ENCODE measurements at regions not wholly inside any gene's neighbourhood (a gene's known extent, or its start where the extent isn't known, plus 50 kb on each side); places are given as distances from the start of the nearest gene placed in this dataset.

- Histone ChIP-seq H4K20me1 (ENCODE audit: insufficient read depth, low read length) (no peaks in the 10 kb centered on the region), H3K27ac (ENCODE audit: low read depth, low read length) (no peak overlapping the region), H3K4me3 (ENCODE audit: insufficient read depth, low read length) (no peak overlapping the region), H3K36me3 (ENCODE audit: insufficient read depth, low read length) (no peaks in the 10 kb centered on the region), H3K4me2 (ENCODE audit: insufficient read depth, low read length) (no peak overlapping the region), H3K4me1 (ENCODE audit: insufficient read depth, low read length) (peaks cover 5% of the 10 kb centered on the region), H3K9me3 (ENCODE audit: low read depth, low read length) (no peaks in the 10 kb centered on the region), H3K27me3 (ENCODE audit: insufficient read depth, low read length) (no peaks in the 10 kb centered on the region), H2AFZ (ENCODE audit: low read length) (no peak overlapping the region), H3K79me2 (ENCODE audit: insufficient read depth, low read length) (no peaks in the 10 kb centered on the region)
- no peak for DNase-seq (ENCODE audit: insufficient read length, low spot score, missing footprints)
- no peak for TF ChIP-seq CTCF (IDR thresholded peaks at IDR 0.05; ENCODE audit: extremely low read depth, low read depth, low read length)
Measured at GRCh38 chr13:33479105-33479504, 193.6 kb upstream of the STARD13 start.

GRCh38 chr13:33480561-33480960 is 195.0 kb upstream of the STARD13 start:
- peaks cover 5% of the 10 kb centered on the region for H3K4me1 ChIP-seq (ENCODE audit: insufficient read depth, low read length)
- no peaks in the 10 kb centered on the region for H3K79me2 ChIP-seq (ENCODE audit: insufficient read depth, low read length)
- H2AFZ ChIP-seq (ENCODE audit: low read length): no peak overlapping the region
- no peak for TF ChIP-seq CTCF (IDR thresholded peaks at IDR 0.05; ENCODE audit: extremely low read depth, low read depth, low read length)
- no peaks in the 10 kb centered on the region for H3K27me3 ChIP-seq (ENCODE audit: insufficient read depth, low read length)
- H3K4me2 ChIP-seq (ENCODE audit: insufficient read depth, low read length): no peak overlapping the region
- no peaks in the 10 kb centered on the region for H3K9me3 ChIP-seq (ENCODE audit: low read depth, low read length)
- no peak overlapping the region for H3K4me3 ChIP-seq (ENCODE audit: insufficient read depth, low read length)
- DNase-seq (ENCODE audit: insufficient read length, low spot score, missing footprints): peak; percentile 31
- peak overlapping the region; percentile 43 for H3K27ac ChIP-seq (ENCODE audit: low read depth, low read length)
- H3K36me3 ChIP-seq (ENCODE audit: insufficient read depth, low read length): no peaks in the 10 kb centered on the region
- no peaks in the 10 kb centered on the region for H4K20me1 ChIP-seq (ENCODE audit: insufficient read depth, low read length)

- TF ChIP-seq CTCF (IDR thresholded peaks at IDR 0.05; ENCODE audit: extremely low read depth, low read depth, low read length): no peak
- Histone ChIP-seq H2AFZ (ENCODE audit: low read length) (peak overlapping the region; percentile 11), H3K4me3 (ENCODE audit: insufficient read depth, low read length) (no peak overlapping the region), H3K79me2 (ENCODE audit: insufficient read depth, low read length) (no peaks in the 10 kb centered on the region), H3K27me3 (ENCODE audit: insufficient read depth, low read length) (no peaks in the 10 kb centered on the region), H3K4me1 (ENCODE audit: insufficient read depth, low read length) (peaks cover 13% of the 10 kb centered on the region), H4K20me1 (ENCODE audit: insufficient read depth, low read length) (no peaks in the 10 kb centered on the region), H3K36me3 (ENCODE audit: insufficient read depth, low read length) (no peaks in the 10 kb centered on the region), H3K27ac (ENCODE audit: low read depth, low read length) (peak overlapping the region; percentile 40), H3K9me3 (ENCODE audit: low read depth, low read length) (no peaks in the 10 kb centered on the region), H3K4me2 (ENCODE audit: insufficient read depth, low read length) (no peak overlapping the region)
- DNase-seq (ENCODE audit: insufficient read length, low spot score, missing footprints): peak; percentile 35
Measured at GRCh38 chr13:33483471-33483870, 197.9 kb upstream of the STARD13 start.

- Histone ChIP-seq H4K20me1 (ENCODE audit: insufficient read depth, low read length) (no peaks in the 10 kb centered on the region), H3K79me2 (ENCODE audit: insufficient read depth, low read length) (no peaks in the 10 kb centered on the region), H3K4me2 (ENCODE audit: insufficient read depth, low read length) (no peak overlapping the region), H3K4me3 (ENCODE audit: insufficient read depth, low read length) (no peak overlapping the region), H3K4me1 (ENCODE audit: insufficient read depth, low read length) (peaks cover 13% of the 10 kb centered on the region), H3K9me3 (ENCODE audit: low read depth, low read length) (no peaks in the 10 kb centered on the region), H3K27ac (ENCODE audit: low read depth, low read length) (no peak overlapping the region), H3K36me3 (ENCODE audit: insufficient read depth, low read length) (no peaks in the 10 kb centered on the region), H3K27me3 (ENCODE audit: insufficient read depth, low read length) (no peaks in the 10 kb centered on the region), H2AFZ (ENCODE audit: low read length) (no peak overlapping the region)
- TF ChIP-seq CTCF (IDR thresholded peaks at IDR 0.05; ENCODE audit: extremely low read depth, low read depth, low read length): no peak
- DNase-seq (ENCODE audit: insufficient read length, low spot score, missing footprints): no peak
Measured at GRCh38 chr13:33485247-33485646, 199.7 kb upstream of the STARD13 start.

Data from osteoblast (primary cell).